ENCODE measurements at regions not wholly inside any gene's neighbourhood (a gene's known extent, or its start where the extent isn't known, plus 50 kb on each side); places are given as distances from the start of the nearest gene placed in this dataset.

GRCh38 chr12:65537978-65538377, 259.5 kb downstream of the MSRB3 start:
- no peak overlapping the region for H3K4me3 ChIP-seq (ENCODE audit: low read length in 2 of 2)
- DNase-seq (ENCODE audit: low read depth in 6 of 9, low spot score in 9 of 9), result no peak
- WGBS, result 93% methylated on average over 1 of the region's 1 CpG
- H3K9me3 ChIP-seq (ENCODE audit: control insufficient read depth in 2 of 2, insufficient read depth in 1 of 2, low read length in 1 of 2), result no peaks in the 10 kb centered on the region
- no peaks in the 10 kb centered on the region for H3K36me3 ChIP-seq (ENCODE audit: control insufficient read depth in 2 of 2, insufficient read depth in 2 of 2, low read length in 1 of 2)
- peak overlapping the region in 1 of 2 donors; percentile 57 for H3K27ac ChIP-seq (ENCODE audit: low read depth in 1 of 2, low read length in 1 of 2)
- no peaks in the 10 kb centered on the region for H3K27me3 ChIP-seq (ENCODE audit: control insufficient read depth in 2 of 2, insufficient read depth in 1 of 2, low read length in 1 of 2)
- H3K4me1 ChIP-seq (ENCODE audit: control insufficient read depth in 2 of 2, insufficient read depth in 2 of 2, low read length in 2 of 2), result peaks cover 0 to 4% of the 10 kb centered on the region in 2 donors

GRCh38 chr12:65539023-65539422, 260.5 kb downstream of the MSRB3 start:
- H3K4me3 ChIP-seq (ENCODE audit: low read length in 2 of 2), result no peak overlapping the region
- H3K4me1 ChIP-seq (ENCODE audit: control insufficient read depth in 2 of 2, insufficient read depth in 2 of 2, low read length in 2 of 2), result peaks cover 0 to 4% of the 10 kb centered on the region in 2 donors
- WGBS, result 92% methylated on average over 1 of the region's 1 CpG
- no peaks in the 10 kb centered on the region for H3K9me3 ChIP-seq (ENCODE audit: control insufficient read depth in 2 of 2, insufficient read depth in 1 of 2, low read length in 1 of 2)
- DNase-seq (ENCODE audit: low read depth in 6 of 9, low spot score in 9 of 9), result no peak
- no peaks in the 10 kb centered on the region for H3K36me3 ChIP-seq (ENCODE audit: control insufficient read depth in 2 of 2, insufficient read depth in 2 of 2, low read length in 1 of 2)
- H3K27me3 ChIP-seq (ENCODE audit: control insufficient read depth in 2 of 2, insufficient read depth in 1 of 2, low read length in 1 of 2), result no peaks in the 10 kb centered on the region
- no peak overlapping the region for H3K27ac ChIP-seq (ENCODE audit: low read depth in 1 of 2, low read length in 1 of 2)

- Histone ChIP-seq H3K36me3 (ENCODE audit: control insufficient read depth in 2 of 2, insufficient read depth in 2 of 2, low read length in 1 of 2) (no peaks in the 10 kb centered on the region), H3K4me3 (ENCODE audit: low read length in 2 of 2) (no peak overlapping the region), H3K27ac (ENCODE audit: low read depth in 1 of 2, low read length in 1 of 2) (no peak overlapping the region), H3K9me3 (ENCODE audit: control insufficient read depth in 2 of 2, insufficient read depth in 1 of 2, low read length in 1 of 2) (no peaks in the 10 kb centered on the region), H3K4me1 (ENCODE audit: control insufficient read depth in 2 of 2, insufficient read depth in 2 of 2, low read length in 2 of 2) (no peaks in the 10 kb centered on the region), H3K27me3 (ENCODE audit: control insufficient read depth in 2 of 2, insufficient read depth in 1 of 2, low read length in 1 of 2) (no peaks in the 10 kb centered on the region)
- 97% methylated on average over 1 of the region's 1 CpG for WGBS
- no peak for DNase-seq (ENCODE audit: low read depth in 6 of 9, low spot score in 9 of 9)
Observed at GRCh38 chr12:65540140-65540539, 261.7 kb downstream of the MSRB3 start.

DNA sequence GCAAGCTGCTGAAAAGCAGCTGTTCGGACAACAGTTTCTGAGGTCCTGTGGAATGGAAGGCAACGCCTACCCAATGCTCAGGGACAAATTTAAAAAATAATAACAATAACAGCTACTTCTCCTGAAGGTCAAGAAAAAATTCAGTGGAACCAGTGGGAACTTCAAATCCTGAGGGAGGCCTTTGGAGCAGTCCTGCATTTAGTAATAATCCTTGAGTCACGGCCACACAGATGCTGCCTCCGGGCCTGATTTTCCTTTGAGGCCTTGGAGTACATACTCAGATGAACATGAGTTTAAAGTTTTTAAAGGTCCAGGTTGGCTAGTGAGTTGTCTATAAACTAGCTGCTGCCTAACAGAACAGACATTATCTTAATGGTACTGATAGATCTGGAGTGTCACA, 268.0 kb downstream of the MSRB3 start:
- H3K4me1 ChIP-seq (ENCODE audit: control insufficient read depth in 2 of 2, insufficient read depth in 2 of 2, low read length in 2 of 2), result no peaks in the 10 kb centered on the region
- WGBS, result 95% methylated on average over 4 of the region's 4 CpGs
- H3K36me3 ChIP-seq (ENCODE audit: control insufficient read depth in 2 of 2, insufficient read depth in 2 of 2, low read length in 1 of 2), result no peaks in the 10 kb centered on the region
- no peak for DNase-seq (ENCODE audit: low read depth in 6 of 9, low spot score in 9 of 9)
- H3K4me3 ChIP-seq (ENCODE audit: low read length in 2 of 2), result no peak overlapping the region
- no peak overlapping the region for H3K27ac ChIP-seq (ENCODE audit: low read depth in 1 of 2, low read length in 1 of 2)
- no peaks in the 10 kb centered on the region for H3K27me3 ChIP-seq (ENCODE audit: control insufficient read depth in 2 of 2, insufficient read depth in 1 of 2, low read length in 1 of 2)
- no peaks in the 10 kb centered on the region for H3K9me3 ChIP-seq (ENCODE audit: control insufficient read depth in 2 of 2, insufficient read depth in 1 of 2, low read length in 1 of 2)

DNA sequence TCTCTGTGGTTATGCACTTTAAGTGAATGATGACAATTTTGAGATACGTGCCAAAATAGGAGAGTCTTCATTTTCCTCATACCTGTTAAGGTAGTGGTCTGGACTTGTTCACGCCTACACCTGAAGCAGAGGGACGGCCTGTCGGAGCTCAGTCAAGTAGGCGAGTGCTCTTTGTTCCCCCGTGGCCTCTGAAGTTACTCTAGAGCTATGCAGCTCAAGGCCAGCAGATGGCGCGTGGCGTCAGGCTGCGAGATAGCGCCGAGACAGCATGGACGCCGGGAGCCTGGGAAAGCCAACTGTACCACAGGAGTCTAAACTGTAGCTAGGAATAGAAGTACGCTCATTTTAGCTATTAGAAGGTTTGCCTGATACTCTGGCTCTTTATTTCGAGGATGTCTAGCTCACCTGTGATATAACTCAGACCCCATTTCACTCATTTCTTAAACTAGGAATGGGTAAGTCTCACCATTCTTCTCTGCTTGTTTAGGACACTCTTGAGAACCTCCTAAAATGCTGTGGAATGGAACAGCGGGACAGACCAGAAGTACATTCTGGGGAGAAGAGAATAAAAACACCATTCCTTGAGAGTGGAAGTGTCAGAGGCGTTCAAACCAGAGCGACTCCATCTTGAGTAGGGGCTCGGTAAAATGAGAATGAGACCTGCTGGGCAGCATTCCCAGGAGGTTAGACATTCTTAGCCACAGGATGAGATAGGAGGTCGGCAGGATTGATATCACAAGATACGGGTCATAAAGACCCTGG, 267.4 kb upstream of the HMGA2 start:
- Histone ChIP-seq H3K4me3 (ENCODE audit: low read length in 2 of 2) (no peak overlapping the region), H3K9me3 (ENCODE audit: control insufficient read depth in 2 of 2, insufficient read depth in 1 of 2, low read length in 1 of 2) (no peaks in the 10 kb centered on the region), H3K27ac (ENCODE audit: low read depth in 1 of 2, low read length in 1 of 2) (no peak overlapping the region), H3K4me1 (ENCODE audit: control insufficient read depth in 2 of 2, insufficient read depth in 2 of 2, low read length in 2 of 2) (no peaks in the 10 kb centered on the region), H3K36me3 (ENCODE audit: control insufficient read depth in 2 of 2, insufficient read depth in 2 of 2, low read length in 1 of 2) (no peaks in the 10 kb centered on the region), H3K27me3 (ENCODE audit: control insufficient read depth in 2 of 2, insufficient read depth in 1 of 2, low read length in 1 of 2) (no peaks in the 10 kb centered on the region)
- DNase-seq (ENCODE audit: low read depth in 6 of 9, low spot score in 9 of 9), result peak; percentile 29 to 79 (median 48)
- 34% methylated on average over 22 of the region's 22 CpGs for WGBS

DNA sequence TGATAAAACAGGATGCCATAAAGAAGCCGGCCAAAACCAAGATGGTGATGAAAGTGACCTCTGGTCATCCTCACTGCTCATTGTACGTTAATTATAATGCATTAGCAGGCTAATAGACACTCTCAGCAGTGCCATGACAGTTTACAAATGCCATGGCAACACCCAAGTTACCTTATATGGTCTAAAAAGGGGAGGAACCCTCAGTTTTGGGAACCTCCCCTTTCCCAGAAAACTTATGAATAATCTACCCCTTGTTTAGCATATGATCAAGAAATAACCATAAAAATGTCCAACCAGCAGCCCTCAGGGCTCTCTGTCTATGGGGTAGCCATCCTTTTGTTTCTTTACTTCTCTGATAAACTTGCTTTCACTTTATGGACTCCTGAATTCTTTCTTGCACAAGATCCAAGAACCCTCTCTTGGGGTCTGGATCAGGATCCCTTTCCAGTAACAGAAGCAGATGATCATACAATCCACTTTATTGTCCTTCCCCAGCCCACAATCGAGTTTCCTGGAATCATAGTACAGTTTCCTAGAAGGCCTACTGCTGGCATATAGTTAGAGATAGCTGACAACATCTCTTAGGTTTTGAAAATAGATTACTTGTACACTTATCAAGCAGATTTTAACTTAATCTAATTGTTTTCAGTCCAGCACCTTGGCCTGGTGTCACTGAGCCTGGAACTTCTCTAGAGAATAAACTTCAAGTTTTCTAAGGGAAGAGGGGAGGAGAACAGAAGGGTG, 266.7 kb upstream of the HMGA2 start:
- H3K36me3 ChIP-seq (ENCODE audit: control insufficient read depth in 2 of 2, insufficient read depth in 2 of 2, low read length in 1 of 2), result no peaks in the 10 kb centered on the region
- no peak overlapping the region for H3K27ac ChIP-seq (ENCODE audit: low read depth in 1 of 2, low read length in 1 of 2)
- H3K9me3 ChIP-seq (ENCODE audit: control insufficient read depth in 2 of 2, insufficient read depth in 1 of 2, low read length in 1 of 2), result no peaks in the 10 kb centered on the region
- no peak for DNase-seq (ENCODE audit: low read depth in 6 of 9, low spot score in 9 of 9)
- WGBS, result 92% methylated on average over 3 of the region's 3 CpGs
- H3K4me1 ChIP-seq (ENCODE audit: control insufficient read depth in 2 of 2, insufficient read depth in 2 of 2, low read length in 2 of 2), result no peaks in the 10 kb centered on the region
- H3K4me3 ChIP-seq (ENCODE audit: low read length in 2 of 2), result no peak overlapping the region
- no peaks in the 10 kb centered on the region for H3K27me3 ChIP-seq (ENCODE audit: control insufficient read depth in 2 of 2, insufficient read depth in 1 of 2, low read length in 1 of 2)

DNA sequence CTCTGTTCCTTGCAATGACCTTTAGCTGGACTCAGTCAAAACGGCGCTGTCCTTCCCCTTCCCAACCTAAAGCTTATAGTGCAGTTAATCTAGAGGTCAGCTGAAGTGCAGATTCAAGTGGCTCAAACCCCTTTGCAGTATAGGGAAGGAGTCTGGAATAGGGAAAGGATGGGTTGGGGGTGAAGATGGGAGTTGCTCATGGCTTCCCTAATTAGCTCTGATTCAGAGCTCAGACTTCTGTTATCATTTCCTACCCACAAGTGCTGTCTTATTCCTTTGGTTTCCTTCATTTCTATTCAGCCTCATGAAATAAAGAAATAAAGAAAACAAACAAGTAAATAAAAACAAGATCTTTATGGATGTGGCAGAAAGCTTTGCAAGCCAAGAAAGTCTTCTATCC, 264.0 kb upstream of the HMGA2 start:
- DNase-seq (ENCODE audit: low read depth in 6 of 9, low spot score in 9 of 9), result no peak
- Histone ChIP-seq H3K27me3 (ENCODE audit: control insufficient read depth in 2 of 2, insufficient read depth in 1 of 2, low read length in 1 of 2) (no peaks in the 10 kb centered on the region), H3K4me1 (ENCODE audit: control insufficient read depth in 2 of 2, insufficient read depth in 2 of 2, low read length in 2 of 2) (no peaks in the 10 kb centered on the region), H3K27ac (ENCODE audit: low read depth in 1 of 2, low read length in 1 of 2) (no peak overlapping the region), H3K4me3 (ENCODE audit: low read length in 2 of 2) (no peak overlapping the region), H3K36me3 (ENCODE audit: control insufficient read depth in 2 of 2, insufficient read depth in 2 of 2, low read length in 1 of 2) (no peaks in the 10 kb centered on the region), H3K9me3 (ENCODE audit: control insufficient read depth in 2 of 2, insufficient read depth in 1 of 2, low read length in 1 of 2) (no peaks in the 10 kb centered on the region)
- WGBS, result 95% methylated on average over 2 of the region's 2 CpGs

DNA sequence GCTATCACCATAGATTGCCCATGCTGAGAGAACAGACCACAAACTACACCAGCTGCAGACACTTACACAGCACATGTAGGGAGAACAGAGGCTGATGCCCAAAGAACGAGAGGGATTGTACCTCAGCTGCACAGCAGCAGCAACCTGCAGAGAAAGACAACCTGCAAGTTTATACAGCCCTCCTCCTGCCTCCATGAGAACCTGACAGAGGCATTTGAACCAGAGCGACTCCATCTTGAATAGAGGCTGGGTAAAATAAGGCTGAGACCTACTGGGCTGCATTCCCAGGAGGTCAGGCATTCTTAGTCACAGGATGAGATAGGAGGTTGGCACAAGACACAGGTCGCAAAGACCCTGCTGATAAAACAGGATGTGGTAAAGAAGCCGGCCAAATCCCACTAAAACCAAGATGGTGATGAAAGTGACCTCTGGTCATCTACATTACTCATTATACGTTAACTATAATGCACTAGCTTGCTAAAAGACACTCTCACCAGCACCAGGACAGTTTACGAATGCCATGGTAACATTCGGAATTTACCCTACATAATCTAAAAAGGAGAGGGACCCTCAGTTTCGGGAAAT, 262.4 kb upstream of the HMGA2 start:
- Histone ChIP-seq H3K36me3 (ENCODE audit: control insufficient read depth in 2 of 2, insufficient read depth in 2 of 2, low read length in 1 of 2) (no peaks in the 10 kb centered on the region), H3K4me3 (ENCODE audit: low read length in 2 of 2) (no peak overlapping the region), H3K9me3 (ENCODE audit: control insufficient read depth in 2 of 2, insufficient read depth in 1 of 2, low read length in 1 of 2) (no peaks in the 10 kb centered on the region), H3K4me1 (ENCODE audit: control insufficient read depth in 2 of 2, insufficient read depth in 2 of 2, low read length in 2 of 2) (no peaks in the 10 kb centered on the region), H3K27me3 (ENCODE audit: control insufficient read depth in 2 of 2, insufficient read depth in 1 of 2, low read length in 1 of 2) (no peaks in the 10 kb centered on the region), H3K27ac (ENCODE audit: low read depth in 1 of 2, low read length in 1 of 2) (no peak overlapping the region)
- no peak for DNase-seq (ENCODE audit: low read depth in 6 of 9, low spot score in 9 of 9)
- 95% methylated on average over 8 of the region's 8 CpGs for WGBS

Measured in thymus (tissue), 11 donors.